Colonic mucosa (tissue), 4 donors: ENCODE measurements at regions not wholly inside any gene's neighbourhood (a gene's known extent, or its start where the extent isn't known, plus 50 kb on each side); places are given as distances from the start of the nearest gene placed in this dataset.

Experiments used
- DNase-seq: peaks from one replicate; pipeline ENCODE4 v3.0.0-alpha.2; 2020
- H3K27ac ChIP-seq: fragments of 200-600 bp; one replicate; pipeline ENCODE4 v1.8.0; 2021
- H3K27me3 ChIP-seq: fragments of 200-600 bp; one replicate; pipeline ENCODE4 v1.8.0; 2021
- H3K36me3 ChIP-seq: fragments of 200-600 bp; one replicate; pipeline ENCODE4 v1.8.0; 2021
- H3K4me1 ChIP-seq: fragments of 200-600 bp; one replicate; pipeline ENCODE4 v1.8.0; 2021; ENCODE audit warnings: mild to moderate bottlenecking
- H3K4me3 ChIP-seq: fragments of 200-600 bp; one replicate; pipeline ENCODE4 v1.8.0; 2021
- H3K9ac ChIP-seq, 2 donors: one replicate each; pipeline ENCODE4 v1.7.0; 2013; ENCODE audit warnings: control low read depth in 2 of 2, low read depth in 2 of 2, low read length in 2 of 2
- H3K9me3 ChIP-seq: fragments of 200-600 bp; one replicate; pipeline ENCODE4 v1.8.0; 2021
- intact Hi-C: fragments of 100-400 bp; cut with DNase I; formaldehyde crosslinking; loops from one replicate; pipeline ENCODE4 v1.14.1; 2022
- TF ChIP-seq, protein P1 (sequence below): fragments of 200-600 bp; IDR thresholded peaks from one replicate; pipeline ENCODE4 v1.8.0; 2022; ENCODE audit warnings: antibody characterized with exemption, mild to moderate bottlenecking
- donor health status: healthy.
- donor health status: DM: no; HTN: no; CAD: no.
- donor health status: DM: no; HTN: no; CAD: no.

DNA sequence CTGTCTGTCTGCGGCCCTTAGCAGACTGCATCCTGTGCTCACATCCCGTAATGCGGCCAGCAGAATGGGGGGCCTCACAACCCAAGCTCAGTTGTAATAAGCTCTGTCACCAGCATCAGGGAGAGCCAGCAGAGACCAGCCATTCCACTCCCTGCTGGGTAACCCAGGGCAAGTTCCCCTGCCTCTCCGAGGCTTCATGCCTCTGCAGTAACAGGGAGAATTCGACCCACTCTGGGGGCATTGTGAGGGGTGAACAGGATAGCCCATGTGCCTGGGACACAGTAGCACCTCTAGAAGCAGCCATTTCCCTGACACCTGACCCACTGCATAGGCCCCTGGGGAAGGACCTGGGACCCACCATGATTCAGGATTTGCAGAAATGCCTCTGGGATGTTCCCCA, 461.2 kb downstream of the MATN1 start:
- no peak overlapping the region for H3K27ac ChIP-seq
- no peak overlapping the region for H3K4me3 ChIP-seq
- TF ChIP-seq, protein P1, sequence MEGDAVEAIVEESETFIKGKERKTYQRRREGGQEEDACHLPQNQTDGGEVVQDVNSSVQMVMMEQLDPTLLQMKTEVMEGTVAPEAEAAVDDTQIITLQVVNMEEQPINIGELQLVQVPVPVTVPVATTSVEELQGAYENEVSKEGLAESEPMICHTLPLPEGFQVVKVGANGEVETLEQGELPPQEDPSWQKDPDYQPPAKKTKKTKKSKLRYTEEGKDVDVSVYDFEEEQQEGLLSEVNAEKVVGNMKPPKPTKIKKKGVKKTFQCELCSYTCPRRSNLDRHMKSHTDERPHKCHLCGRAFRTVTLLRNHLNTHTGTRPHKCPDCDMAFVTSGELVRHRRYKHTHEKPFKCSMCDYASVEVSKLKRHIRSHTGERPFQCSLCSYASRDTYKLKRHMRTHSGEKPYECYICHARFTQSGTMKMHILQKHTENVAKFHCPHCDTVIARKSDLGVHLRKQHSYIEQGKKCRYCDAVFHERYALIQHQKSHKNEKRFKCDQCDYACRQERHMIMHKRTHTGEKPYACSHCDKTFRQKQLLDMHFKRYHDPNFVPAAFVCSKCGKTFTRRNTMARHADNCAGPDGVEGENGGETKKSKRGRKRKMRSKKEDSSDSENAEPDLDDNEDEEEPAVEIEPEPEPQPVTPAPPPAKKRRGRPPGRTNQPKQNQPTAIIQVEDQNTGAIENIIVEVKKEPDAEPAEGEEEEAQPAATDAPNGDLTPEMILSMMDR: no peak
- H3K9ac ChIP-seq: no peak overlapping the region
- H3K4me1 ChIP-seq: no peaks in the 10 kb centered on the region
- DNase-seq: no peak
- intact Hi-C loops: no loop called here
- H3K27me3 ChIP-seq: no peaks in the 10 kb centered on the region
- H3K9me3 ChIP-seq: no peaks in the 10 kb centered on the region
- H3K36me3 ChIP-seq: no peaks in the 10 kb centered on the region

DNA sequence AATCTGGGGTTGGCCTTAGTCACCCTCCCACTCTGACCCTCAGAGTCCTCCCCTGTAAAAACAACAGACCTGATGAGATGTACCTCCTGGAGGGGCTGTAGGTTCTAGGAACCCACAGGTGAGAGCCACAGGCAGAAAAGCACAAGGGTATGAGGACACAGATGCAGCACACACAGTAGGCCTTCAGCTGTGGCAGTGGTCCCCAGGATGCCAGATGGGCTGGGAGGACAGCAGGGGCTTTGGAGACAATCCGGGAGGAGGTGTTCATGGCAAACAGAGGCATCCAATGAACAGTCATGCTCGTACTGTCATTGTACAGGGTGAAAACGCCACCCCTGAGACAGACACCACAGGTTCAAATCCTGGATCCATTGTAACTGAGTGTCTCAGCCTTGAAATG, 463.1 kb downstream of the MATN1 start:
- TF ChIP-seq, protein P1: no peak
- Histone ChIP-seq H3K9me3 (no peaks in the 10 kb centered on the region), H3K36me3 (no peaks in the 10 kb centered on the region), H3K4me3 (no peak overlapping the region), H3K9ac (no peak overlapping the region), H3K27me3 (no peaks in the 10 kb centered on the region), H3K4me1 (no peaks in the 10 kb centered on the region), H3K27ac (no peak overlapping the region)
- intact Hi-C loops: no loop called here
- no peak for DNase-seq

DNA sequence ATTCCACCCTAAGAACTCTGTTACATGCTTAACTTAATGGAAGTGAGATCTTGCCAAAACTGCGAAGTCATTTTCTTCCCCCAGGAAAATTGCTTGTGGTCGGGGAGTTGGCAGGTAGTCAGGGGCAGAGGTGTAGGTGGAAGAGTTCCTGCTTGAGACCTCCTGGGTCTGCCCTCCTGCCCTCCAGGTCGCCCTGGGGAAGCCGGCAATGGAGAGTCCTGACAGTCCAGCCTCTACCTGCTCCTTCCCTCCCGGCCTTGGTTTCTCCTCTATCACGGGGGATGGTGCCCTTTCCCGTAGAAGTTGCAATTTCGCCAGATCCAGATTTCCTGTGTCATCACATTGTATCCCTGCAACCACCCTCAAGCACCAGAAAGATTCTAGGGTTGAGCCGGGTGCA, 463.8 kb downstream of the MATN1 start:
- no peaks in the 10 kb centered on the region for H3K27me3 ChIP-seq
- no peak overlapping the region for H3K9ac ChIP-seq
- H3K4me3 ChIP-seq: no peak overlapping the region
- TF ChIP-seq, protein P1: no peak
- no peak for DNase-seq
- H3K9me3 ChIP-seq: no peaks in the 10 kb centered on the region
- no peaks in the 10 kb centered on the region for H3K36me3 ChIP-seq
- H3K4me1 ChIP-seq: no peaks in the 10 kb centered on the region
- H3K27ac ChIP-seq: no peak overlapping the region
- intact Hi-C loops: no loop called here

DNA sequence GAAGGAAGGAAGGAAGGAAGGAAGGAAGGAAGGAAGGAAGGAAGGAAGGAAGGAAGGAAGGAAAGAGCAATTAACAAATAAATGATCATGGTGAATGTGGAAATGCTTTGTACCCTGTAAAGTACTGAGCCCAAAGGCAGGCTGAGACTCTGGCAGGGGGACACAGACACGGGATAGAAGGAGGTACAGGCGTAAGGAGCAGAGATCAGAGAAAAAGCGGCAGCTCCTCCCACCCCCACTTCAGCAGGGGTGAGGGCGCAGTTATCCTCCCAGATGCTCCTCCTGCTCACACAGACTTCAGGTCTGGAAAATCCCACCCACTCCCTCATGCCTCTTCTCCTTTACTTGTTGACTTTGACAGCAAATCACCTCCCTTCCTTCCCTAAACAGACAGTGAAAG, 464.5 kb downstream of the MATN1 start:
- no peaks in the 10 kb centered on the region for H3K9me3 ChIP-seq
- TF ChIP-seq, protein P1: no peak
- no peak overlapping the region for H3K9ac ChIP-seq
- H3K36me3 ChIP-seq: no peaks in the 10 kb centered on the region
- H3K27me3 ChIP-seq: no peaks in the 10 kb centered on the region
- no peaks in the 10 kb centered on the region for H3K4me1 ChIP-seq
- DNase-seq: no peak
- H3K4me3 ChIP-seq: no peak overlapping the region
- no peak overlapping the region for H3K27ac ChIP-seq
- intact Hi-C loops: no loop called here

DNA sequence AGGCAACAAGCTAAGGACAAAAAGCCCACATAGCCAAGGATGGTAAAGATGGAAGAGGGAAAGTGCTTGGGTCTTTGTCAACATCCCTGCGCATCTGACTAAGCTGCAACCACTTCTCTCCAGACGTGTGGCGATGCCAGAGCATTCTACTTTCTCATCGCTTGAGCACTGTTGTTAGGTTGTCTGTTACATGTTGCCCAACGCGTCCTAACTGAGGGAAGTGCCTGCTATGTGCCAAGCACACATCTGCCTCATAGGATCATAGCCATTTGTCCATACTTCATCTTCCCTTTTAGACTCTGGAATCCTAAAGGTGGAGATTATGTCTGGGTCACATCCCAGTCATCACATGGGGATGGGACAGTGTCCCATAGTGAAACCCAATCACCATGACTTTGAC, 464.9 kb downstream of the MATN1 start:
- Histone ChIP-seq H3K4me1 (no peaks in the 10 kb centered on the region), H3K4me3 (no peak overlapping the region), H3K27me3 (no peaks in the 10 kb centered on the region), H3K36me3 (no peaks in the 10 kb centered on the region), H3K9ac (no peak overlapping the region), H3K9me3 (no peaks in the 10 kb centered on the region), H3K27ac (no peak overlapping the region)
- no peak for DNase-seq
- intact Hi-C loops: no loop called here
- TF ChIP-seq, protein P1: no peak
